Fibroblast of skin of left quadriceps (primary cell): ENCODE measurements at regions not wholly inside any gene's neighbourhood (a gene's known extent, or its start where the extent isn't known, plus 50 kb on each side); places are given as distances from the start of the nearest gene placed in this dataset.
A peak's percentile ranks its signal among the peaks of the same experiment; 100 is the strongest.
"Not testable (repeated sequence)": the region's sequence is repeated elsewhere in the genome, so short reads cannot be mapped to it uniquely, and the experiment has no call there.

Experiments
- DNase-seq, 2 experiments: peaks; one replicate each; pipeline ENCODE4 v3.0.0-alpha.2; 2013; ENCODE audit warnings: low read depth in 2 of 2

DNA sequence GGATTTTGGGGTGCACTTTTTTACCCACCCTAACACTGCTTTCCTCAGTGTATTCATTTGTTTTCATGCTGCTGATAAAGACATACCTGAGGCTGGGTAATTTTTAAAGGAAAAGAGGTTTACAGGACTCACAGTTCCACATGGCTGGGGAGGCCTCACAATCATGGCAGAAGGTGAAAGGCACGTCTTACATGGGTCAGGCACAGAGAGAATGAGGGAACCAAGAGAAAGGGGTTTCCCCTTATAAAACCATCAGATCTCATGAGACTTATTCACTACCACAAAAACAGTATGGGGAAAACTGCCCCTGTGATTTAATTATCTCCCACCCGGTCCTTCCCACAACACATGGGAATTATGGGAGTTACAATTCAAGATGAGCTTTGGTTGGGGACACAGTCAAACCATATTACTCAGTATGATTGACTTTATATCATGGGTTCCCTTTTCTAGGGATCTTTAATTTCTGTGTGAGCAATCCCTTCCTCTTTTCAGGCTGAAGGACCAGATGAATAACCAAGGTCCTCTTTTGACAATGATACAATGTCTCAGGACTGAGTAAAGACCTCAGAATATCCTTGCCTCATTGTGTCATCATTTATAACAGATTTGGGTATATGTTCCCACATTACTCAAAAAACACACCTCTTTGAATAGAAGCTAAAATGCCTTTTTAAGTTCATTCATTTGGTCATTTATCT is 100.1 kb upstream of the TRIB2 start:
- DNase-seq = no peak

DNA sequence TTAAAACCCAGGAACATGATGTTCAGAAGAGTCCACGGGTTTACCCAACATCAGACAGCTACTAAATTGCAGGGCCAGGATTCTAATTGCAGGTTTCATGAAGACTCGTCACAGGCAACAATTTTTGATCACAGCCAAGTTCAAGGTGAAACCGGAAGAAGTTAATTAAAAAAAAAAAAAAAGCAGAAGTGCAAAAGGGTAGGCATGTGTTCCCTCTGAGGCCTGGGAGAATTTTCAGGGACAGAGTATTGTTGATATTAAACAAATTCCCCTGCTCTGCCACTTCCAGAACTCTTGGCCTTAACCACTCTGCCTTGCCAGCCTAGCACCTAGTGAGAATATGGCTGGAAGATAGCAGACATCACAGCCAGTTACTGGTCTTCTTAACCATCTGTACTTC is 99.4 kb upstream of the TRIB2 start:
- DNase-seq = no peak

DNA sequence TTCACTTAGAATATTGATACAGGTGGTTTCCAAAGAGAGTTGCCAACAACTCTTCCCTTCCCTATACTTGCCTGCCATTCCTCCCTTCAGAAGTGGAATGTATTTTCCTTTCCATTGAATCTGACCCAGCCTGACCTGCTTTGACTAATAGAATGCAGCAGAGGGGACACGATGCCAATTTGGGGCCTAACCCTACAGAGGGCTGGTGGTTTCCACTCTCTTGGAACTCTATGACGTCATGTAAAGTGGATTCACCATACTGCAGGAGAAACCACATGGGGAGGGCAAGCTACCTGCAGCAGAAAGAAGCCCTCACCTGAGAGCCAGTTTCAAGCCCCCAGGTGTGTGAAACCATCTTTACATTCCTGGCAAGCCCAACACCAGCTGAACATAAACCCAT is 98.9 kb upstream of the TRIB2 start:
- no peak for DNase-seq

DNA sequence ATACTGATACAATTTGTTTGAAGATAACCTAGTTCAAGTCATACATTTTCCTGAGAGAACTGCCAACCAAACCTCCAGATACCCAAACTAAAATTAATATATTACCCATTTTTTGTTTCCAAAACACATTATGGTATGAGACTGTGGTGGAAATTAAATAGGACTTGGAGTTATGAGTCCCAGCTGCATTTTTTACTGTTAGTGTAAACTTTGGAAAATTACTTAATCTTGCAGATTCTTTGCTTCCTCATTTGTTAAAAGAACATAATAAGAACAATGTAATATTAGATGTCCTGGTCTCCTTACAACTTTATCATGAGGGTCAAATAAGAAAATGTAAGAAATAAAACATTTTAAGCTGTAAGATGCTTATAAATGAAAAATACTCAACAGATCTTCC is 98.2 kb upstream of the TRIB2 start:
- no peak for DNase-seq

DNA sequence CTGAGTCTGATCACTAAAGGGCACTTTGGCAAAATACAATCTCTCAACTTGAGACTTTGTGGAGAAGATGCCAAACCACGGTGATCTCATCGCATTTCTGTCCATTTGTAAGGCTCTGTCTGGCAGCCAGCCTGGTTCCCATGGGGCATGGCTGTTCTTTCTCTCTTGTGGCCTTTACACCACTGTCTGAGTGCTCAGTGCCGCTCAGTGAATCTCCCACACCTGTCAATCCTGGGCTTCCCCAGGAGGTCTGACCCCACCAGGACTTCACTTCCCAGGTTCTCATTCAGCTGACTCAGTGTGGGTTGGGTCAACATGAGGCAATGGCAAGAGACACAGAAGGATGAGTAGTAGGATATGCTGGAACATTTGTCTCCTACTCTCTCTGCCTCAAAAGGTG is 96.8 kb upstream of the TRIB2 start:
- DNase-seq = peak; percentile 67 to 68

DNA sequence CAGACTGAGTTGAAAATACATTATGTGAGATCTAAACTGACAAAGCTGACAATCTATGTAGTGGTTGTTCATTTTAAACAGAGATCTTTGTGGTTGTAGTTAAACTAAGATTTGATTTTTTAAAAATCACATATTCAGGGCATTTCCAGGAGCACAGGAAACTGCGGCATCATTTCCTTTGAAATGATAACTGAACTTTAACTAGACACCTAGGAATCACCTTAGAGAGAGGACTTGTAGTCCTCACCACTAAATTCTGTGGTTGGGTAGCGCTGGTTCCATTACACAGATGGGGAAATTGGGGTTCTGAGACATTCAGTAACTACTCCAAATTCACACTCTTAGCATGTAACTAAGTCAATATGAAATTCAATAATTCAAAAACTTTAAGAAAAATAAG is 96.0 kb upstream of the TRIB2 start:
- DNase-seq = no peak

DNA sequence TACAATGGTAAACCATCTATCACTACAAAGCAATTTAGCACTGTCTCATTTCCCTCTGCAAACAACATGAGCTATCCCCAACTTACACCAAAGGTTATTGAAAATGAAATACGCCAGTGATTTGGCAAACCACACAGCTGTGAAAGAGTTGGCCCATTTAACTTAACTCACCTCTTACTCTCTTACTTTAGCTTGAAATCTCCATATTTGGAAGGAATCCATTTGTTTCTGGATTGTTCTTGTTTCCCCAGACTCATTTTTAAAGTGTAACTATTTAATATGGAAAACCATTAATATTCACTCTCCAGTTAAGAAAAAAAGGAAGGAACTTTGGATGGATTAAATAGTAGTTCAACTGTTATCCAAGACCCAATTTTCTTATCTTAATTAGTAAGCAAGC is 93.7 kb upstream of the TRIB2 start:
- DNase-seq = no peak

DNA sequence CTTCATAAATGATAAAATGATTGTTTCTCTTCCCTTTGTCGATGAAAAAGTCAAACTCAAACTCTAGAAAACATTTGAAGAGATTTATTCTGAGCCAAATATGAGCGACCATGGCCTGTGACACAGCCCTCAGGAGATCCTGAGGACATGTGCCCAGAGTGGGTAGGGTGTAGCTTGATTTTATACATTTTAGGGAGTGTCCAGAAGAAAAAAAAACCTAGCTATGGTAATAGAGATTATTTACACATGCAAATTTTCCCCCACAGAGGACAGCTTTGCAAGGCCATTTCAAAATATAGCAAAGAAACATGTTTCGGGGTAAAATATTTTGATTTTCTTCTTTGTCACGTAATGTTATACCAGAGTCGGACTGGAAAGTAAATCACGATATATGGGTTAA is 92.4 kb upstream of the TRIB2 start:
- no peak for DNase-seq

DNA sequence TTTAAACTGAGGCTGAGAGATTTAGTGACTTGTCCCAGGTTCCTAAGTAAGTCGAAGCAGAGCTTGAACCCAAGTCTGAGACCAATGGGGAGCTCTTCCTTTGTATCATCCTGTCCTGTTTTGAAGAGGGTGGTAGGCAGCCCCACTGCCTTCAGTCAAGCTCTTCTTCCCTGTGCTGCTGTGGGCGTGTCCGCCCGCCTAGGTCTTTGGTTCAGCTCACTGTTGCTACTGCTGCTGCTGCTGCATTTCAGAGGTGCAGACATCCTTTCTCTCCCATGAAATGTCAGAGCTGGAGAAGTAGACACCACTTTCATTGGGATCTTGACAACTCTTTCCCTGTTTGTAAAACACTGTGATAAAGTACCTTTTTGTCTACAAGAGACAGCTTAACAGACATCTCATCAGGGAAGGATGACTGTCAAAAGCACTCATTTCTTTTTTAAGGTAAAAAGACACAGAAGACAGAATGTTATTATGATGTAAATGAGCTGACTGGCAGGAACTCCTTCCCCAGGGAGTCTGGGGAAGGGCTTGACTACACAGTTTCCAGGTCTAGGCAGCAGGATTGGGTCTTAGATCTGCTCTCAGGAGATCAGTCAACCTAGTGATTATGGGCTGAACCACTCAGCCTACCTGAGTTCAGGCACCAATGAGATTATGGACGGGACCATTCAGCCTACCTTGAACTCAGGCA is 91.7 kb upstream of the TRIB2 start:
- no peak for DNase-seq

DNA sequence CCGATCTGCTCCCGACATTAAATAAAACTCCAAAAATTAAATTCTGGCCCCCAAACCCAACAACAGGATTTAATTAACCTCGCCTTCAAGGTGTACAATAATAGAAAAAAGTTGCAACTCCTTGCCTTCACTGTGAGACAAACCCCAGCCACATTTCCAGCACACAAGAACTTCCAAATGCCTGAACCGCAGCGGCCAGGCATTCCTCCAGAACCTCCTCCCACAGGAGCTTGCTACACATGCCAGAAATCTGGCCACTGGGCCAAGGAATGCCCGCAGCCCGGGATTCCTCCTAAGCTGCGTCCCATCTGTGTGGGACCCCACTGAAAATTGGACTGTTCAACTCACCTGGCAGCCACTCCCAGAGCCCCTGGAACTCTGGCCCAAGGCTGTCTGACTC is 88.2 kb upstream of the TRIB2 start:
- DNase-seq = not testable (repeated sequence)

DNA sequence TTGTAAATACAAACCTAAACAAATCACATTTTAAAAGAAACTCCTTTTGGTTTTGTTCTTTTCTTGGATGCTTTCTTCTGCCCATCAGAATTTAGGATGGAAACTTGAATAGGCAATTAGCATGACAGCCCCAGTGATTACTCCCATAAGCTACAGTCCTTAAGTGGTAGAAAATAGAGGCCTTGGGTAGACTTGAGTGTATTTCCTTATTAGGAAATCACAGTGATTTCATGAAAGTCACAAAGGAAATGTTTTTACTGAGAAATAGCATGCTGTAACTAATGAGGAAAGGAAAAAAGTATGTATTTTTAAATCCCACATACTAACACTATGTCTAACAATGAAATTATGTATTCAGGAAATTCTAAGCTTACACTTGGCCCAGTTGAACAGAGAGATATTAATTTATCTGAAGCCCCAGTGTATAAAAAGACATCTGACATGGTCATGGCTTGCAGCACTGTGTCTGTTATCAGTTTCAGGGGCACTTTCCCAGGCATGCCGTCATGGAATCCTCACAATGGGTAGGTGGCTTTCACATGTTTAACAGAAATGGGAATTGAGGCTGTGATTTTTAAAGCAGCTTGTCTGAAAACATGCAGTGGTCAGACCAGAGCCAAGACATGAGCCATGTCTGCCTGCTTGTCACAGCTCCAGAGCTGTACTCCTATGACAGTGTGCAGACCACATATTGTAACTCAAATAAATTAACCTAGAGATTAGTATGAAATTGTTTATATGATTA is 79.7 kb upstream of the TRIB2 start:
- peak; percentile 29 to 37 for DNase-seq

DNA sequence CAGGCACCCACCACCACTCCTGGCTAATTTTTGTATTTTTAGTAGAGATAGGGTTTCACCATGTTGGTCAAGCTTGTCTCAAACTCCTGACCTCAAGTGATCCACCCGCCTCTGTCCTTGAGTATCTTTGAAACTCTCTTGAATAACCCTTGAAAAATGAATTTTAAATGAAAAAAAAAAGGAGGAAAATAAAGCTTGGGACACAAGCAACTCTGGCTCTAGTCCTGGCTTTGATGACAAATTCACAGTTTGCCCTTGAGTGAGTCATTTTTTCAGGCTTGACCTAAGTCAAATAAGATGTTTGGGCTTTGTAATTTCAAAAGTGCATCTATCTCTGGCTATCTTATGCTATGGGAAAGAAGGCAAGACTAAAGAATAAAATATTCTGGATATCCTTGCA is 79.0 kb upstream of the TRIB2 start:
- DNase-seq = no peak

DNA sequence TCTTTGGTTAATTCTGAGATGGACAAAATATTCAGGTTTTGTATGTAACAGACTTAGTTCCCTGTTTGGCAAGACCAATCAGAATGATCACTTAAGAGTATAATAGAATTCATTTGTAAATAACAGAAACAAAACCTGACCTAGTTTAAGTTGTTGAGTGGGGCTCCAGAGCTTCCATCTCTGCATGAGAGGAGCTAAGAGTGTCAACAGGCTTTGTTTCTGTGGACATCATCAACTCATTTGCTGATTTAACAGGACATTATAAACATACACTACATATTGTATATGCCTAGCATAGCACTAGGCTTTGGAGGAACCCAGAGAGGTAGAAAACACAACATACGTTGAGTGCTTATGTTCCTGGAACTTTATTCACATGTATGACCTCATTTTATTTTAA is 75.3 kb upstream of the TRIB2 start:
- DNase-seq = no peak

DNA sequence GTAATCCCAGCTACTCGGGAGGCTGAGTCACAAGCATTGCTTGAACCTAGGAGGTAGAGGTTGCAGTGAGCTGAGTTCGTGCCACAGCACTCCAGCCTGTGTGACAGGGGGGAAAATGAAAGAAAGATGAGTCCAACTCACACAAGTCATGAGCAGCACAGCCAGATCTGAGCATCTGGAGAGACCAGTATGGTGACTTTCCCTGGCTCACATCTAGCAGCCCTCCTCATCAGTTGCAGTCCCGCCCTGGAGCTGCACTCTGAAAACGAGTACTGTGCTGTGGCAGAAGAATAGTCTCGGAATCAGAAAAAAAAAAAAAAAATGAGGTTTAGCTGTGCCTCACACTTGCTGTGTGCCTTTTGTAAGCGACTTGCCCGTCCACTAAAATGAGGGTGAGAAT is 74.4 kb upstream of the TRIB2 start:
- DNase-seq = no peak

DNA sequence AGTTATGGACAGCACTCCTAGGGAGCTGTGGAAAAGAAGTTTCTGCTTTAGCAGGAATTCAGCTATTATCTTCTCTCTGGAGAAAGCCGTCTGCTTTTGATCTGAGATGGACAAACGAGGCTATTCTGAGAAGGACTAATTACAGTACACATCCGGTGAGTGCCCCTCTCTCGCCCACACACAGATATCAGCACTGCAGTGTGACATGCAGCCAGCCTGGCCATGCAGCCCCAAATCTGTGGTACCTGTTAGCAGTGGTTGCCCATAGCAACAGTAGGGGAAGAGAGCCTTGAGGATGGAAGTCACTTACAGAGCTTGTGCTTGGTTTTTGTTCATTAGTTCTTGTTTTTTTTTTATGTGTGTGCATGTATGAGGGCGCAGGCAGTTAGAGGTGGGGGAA is 73.9 kb upstream of the TRIB2 start:
- no peak for DNase-seq

DNA sequence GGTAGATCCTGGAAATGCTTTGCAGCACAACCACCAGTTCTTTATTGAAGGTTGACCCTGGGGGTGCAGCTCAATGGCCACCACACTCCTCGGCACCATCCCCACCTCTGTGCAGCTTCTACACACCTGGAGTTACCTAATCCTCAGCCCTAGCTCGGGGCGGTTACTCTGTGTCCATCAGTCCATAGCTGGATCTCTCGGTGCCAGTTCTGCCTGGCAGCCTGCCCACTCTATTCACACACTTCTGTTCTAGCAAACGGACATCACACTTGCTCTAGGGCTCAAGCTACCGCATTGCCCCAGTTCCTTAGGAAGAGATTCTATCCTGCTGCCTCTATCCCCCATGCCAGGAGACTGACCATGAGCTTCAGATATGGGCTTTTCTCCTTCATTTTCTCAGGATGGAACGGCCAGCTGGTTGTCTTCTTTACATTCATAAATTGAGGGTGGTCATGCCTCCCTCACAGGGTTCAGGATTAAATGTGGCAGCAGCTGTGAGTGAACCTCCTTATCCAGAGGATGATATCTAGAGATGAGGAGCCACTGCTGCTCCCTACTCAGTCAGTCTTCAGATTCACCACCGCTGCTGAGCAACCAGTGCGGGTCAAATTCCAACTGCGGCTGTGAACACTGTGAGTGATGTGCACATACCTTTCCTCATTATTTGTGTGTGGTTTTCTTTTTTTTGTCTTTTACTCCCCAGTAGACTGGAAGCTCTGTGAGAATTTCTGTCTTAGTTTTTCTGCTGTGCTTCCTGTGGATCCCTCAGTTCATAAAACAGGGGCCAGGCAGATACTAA is 66.9 kb upstream of the TRIB2 start:
- DNase-seq = no peak

DNA sequence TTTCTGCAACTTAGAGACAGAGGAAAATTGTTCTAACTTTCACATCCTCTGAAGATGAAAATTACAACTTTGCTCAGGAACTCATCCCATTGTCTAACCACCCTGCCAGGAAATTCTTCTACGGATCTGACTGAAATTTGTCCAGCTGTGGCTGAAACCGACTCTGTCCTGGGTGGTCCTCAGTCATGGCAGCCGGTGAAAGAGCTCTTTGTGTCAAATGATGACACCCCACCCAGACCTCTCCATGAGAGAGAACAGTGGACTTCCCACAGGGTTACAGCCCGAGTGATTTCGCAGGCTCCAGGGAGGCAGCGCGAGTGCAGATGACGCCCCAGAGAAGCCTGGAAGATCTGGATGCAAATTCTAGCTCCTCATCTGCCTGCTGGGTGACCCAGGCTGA is 65.1 kb upstream of the TRIB2 start:
- DNase-seq = no peak

DNA sequence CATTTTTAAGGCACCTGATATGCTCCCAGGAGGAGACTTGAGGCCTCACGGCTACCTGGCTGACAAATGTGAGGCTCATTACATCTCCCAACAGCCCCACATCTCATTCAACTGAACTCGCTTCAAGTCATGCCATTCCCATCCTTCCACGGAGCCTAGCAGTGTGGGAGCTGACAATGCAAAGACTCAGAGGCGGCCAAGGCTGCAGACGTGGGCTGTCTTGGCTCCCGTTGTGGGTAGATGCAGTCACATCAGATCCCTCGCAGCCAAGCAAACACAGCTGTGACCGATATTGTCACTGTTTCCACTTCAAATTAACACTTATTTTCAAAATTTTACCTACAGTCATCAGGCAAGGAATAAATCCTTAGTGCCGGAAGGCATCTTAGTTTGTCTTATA is 64.0 kb upstream of the TRIB2 start:
- DNase-seq = no peak

DNA sequence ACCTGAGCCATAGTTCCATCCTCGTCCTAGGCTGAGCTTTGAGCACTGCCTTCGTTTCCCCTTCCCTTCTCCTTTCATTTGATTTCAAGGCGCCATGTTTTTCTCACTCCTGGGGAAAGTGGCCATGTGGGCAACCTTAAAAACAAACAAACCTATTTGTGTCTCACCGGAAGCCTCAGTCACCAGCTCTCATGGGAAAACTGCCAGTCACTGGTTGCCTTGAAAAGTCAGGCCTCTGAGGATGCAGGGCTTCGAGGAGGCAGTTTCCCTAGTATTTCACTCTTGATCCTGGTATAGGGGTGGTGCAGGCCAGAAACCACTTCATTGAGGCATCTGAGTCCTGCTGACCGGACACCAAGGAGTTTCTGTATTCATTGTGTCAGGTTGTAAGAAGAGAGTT is 59.2 kb upstream of the TRIB2 start:
- DNase-seq = no peak

DNA sequence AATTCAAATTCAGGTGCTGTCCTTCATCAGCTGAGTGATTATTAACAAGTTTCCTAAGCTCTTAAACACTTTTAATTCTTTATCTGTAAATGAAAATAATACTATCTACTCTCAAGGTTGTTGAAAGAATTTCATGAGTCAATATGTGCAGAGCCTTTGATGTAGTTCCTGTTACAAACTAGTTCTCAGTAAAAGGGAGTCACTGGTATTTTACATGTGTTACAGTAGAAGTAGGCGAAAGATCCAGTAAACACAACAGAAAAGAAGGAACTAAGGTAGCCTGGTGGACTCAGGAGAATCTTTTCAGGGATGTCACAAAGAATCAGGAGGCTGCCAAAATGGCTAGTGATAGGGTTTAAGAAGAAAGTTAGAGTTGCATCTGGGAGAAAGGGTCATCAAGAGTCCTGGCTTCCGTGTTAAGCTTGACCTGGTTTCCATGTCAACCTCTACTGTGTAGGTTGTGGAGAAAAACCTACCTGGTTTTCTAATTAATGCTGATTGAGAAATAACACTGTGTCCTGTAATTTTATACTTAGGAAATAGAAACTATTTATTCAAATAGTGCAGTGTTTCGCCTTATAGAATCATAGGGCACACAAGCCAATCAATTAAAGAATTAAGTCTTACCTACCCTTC is 58.3 kb upstream of the TRIB2 start:
- DNase-seq = no peak

DNA sequence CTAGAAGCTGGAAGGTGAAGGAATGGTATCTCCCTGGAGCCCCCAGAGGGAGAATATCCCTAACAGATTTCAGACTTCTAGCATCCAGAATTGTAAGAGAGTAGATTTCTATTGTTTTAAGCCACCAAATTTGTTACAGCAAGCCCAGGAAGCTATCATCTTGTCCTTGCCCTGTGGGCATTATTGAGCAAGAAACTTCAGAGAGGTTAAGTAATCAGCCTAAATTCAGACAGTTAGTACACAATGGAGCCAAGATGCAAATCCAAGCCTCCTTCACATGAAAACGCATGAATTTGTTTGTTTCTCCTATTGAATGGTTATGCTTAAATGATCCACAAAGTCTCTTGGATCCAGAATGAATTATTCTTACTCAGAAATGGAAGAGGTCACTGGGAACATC is 55.2 kb upstream of the TRIB2 start:
- DNase-seq = no peak
